Smooth muscle cell (in vitro differentiated cells): ENCODE measurements at regions not wholly inside any gene's neighbourhood (a gene's known extent, or its start where the extent isn't known, plus 50 kb on each side); places are given as distances from the start of the nearest gene placed in this dataset.

Experiments used
- DNase-seq: peaks from one replicate; lab custom pipeline; 2025; ENCODE audit not compliant: unreplicated experiment; lab: John Stamatoyannopoulos, UW
- H2AFZ ChIP-seq: fragments of 200-600 bp; sonication (generic); 2 replicates; pipeline ENCODE4 v1.6.0; 2016; ENCODE audit warnings: antibody characterized with exemption, low read depth, mild to moderate bottlenecking
- H3F3A ChIP-seq: fragments of 200-600 bp; sonication (generic); 2 replicates; pipeline ENCODE4 v1.6.0; 2017; ENCODE audit warnings: antibody characterized with exemption, low read depth
- H3K27ac ChIP-seq: fragments of 200-600 bp; sonication (generic); 2 replicates; pipeline ENCODE4 v1.5.1; 2016; ENCODE audit warnings: low read depth, mild to moderate bottlenecking
- H3K27me3 ChIP-seq: fragments of 200-600 bp; sonication (generic); 2 replicates; pipeline ENCODE4 v1.6.1; 2016; ENCODE audit warnings: low read depth, mild to moderate bottlenecking
- H3K36me3 ChIP-seq: fragments of 200-600 bp; sonication (generic); 2 replicates; pipeline ENCODE4 v1.5.1; 2016; ENCODE audit warnings: low read depth
- H3K4me1 ChIP-seq: fragments of 200-600 bp; sonication (generic); 2 replicates; pipeline ENCODE4 v1.5.1; 2016; ENCODE audit warnings: low read depth
- H3K4me2 ChIP-seq: fragments of 200-600 bp; sonication (generic); 2 replicates; pipeline ENCODE4 v1.6.0; 2016; ENCODE audit warnings: mild to moderate bottlenecking
- H3K4me3 ChIP-seq: fragments of 200-600 bp; sonication (generic); 2 replicates; pipeline ENCODE4 v1.5.1; 2016; ENCODE audit warnings: mild to moderate bottlenecking
- H3K79me2 ChIP-seq: fragments of 200-600 bp; sonication (generic); 2 replicates; pipeline ENCODE4 v1.6.0; 2016; ENCODE audit warnings: low read depth, mild to moderate bottlenecking
- H3K9ac ChIP-seq: fragments of 200-600 bp; sonication (generic); 2 replicates; pipeline ENCODE4 v1.6.0; 2016; ENCODE audit warnings: low read depth
- H3K9me3 ChIP-seq: fragments of 200-600 bp; sonication (generic); replicated peaks from 2 replicates; pipeline ENCODE4 v1.5.1; 2016; ENCODE audit warnings: low read depth
- H4K20me1 ChIP-seq: fragments of 200-600 bp; sonication (generic); 2 replicates; pipeline ENCODE4 v1.6.0; 2016; ENCODE audit warnings: low read depth
- CTCF ChIP-seq: fragments of 200-600 bp; sonication (generic); IDR thresholded peaks from 2 replicates; pipeline ENCODE4 v1.5.1; 2017; ENCODE audit warnings: borderline replicate concordance, mild to moderate bottlenecking, antibody characterized with exemption; ENCODE audit not compliant: insufficient read depth, poor library complexity, severe bottlenecking
- WGBS: methylation state at CpG from one replicate; pipeline ENCODE4 v1.1.7; 2016; ENCODE audit warnings: low lambda C conversion rate; 5-methylcytosine and 5-hydroxymethylcytosine counted together

GRCh38 chr21:27257908-27258556 lies 291.1 kb upstream of the ADAMTS5 start:
- no peak overlapping the region for H3K9ac ChIP-seq
- no peak for TF ChIP-seq CTCF
- H3F3A ChIP-seq, result no peaks in the 10 kb centered on the region
- H3K27ac ChIP-seq, result no peak overlapping the region
- H3K9me3 ChIP-seq, result no peaks in the 10 kb centered on the region
- no peaks in the 10 kb centered on the region for H3K36me3 ChIP-seq
- no peaks in the 10 kb centered on the region for H3K79me2 ChIP-seq
- WGBS, result 79% methylated on average over 3 of the region's 3 CpGs
- no peak overlapping the region for H3K4me3 ChIP-seq
- no peaks in the 10 kb centered on the region for H3K27me3 ChIP-seq
- no peaks in the 10 kb centered on the region for H4K20me1 ChIP-seq
- H2AFZ ChIP-seq, result no peak overlapping the region
- no peak for DNase-seq
- peaks cover 11% of the 10 kb centered on the region for H3K4me1 ChIP-seq
- H3K4me2 ChIP-seq, result no peak overlapping the region

- TF ChIP-seq CTCF, result no peak
- Histone ChIP-seq H3K4me3 (no peak overlapping the region), H3K4me1 (peaks cover 11% of the 10 kb centered on the region), H3K79me2 (no peaks in the 10 kb centered on the region), H4K20me1 (no peaks in the 10 kb centered on the region), H3K36me3 (no peaks in the 10 kb centered on the region), H3K4me2 (no peak overlapping the region), H3F3A (no peaks in the 10 kb centered on the region), H3K27me3 (no peaks in the 10 kb centered on the region), H3K27ac (no peak overlapping the region), H2AFZ (no peak overlapping the region), H3K9me3 (no peaks in the 10 kb centered on the region), H3K9ac (no peak overlapping the region)
- no peak for DNase-seq
- WGBS, result 77% methylated on average over 6 of the region's 6 CpGs
Measured at GRCh38 chr21:27257226-27257625, 290.3 kb upstream of the ADAMTS5 start.

GRCh38 chr21:27251752-27252151 lies 284.9 kb upstream of the ADAMTS5 start:
- DNase-seq, result no peak
- Histone ChIP-seq H4K20me1 (no peaks in the 10 kb centered on the region), H3K36me3 (no peaks in the 10 kb centered on the region), H3K4me3 (no peak overlapping the region), H3K9me3 (no peaks in the 10 kb centered on the region), H3K79me2 (no peaks in the 10 kb centered on the region), H2AFZ (no peak overlapping the region), H3F3A (no peaks in the 10 kb centered on the region), H3K27me3 (no peaks in the 10 kb centered on the region), H3K9ac (no peak overlapping the region), H3K4me1 (no peaks in the 10 kb centered on the region), H3K27ac (no peak overlapping the region), H3K4me2 (no peak overlapping the region)
- 82% methylated on average over 2 of the region's 2 CpGs for WGBS
- TF ChIP-seq CTCF, result no peak

GRCh38 chr21:27250366-27250765 lies 283.5 kb upstream of the ADAMTS5 start:
- WGBS, result 100% methylated on average over 1 of the region's 1 CpG
- no peaks in the 10 kb centered on the region for H3K36me3 ChIP-seq
- no peak for TF ChIP-seq CTCF

More at GRCh38 chr21:27250366-27250765, 283.5 kb upstream of the ADAMTS5 start:
- H2AFZ ChIP-seq, result no peak overlapping the region
- H3K27ac ChIP-seq, result no peak overlapping the region
- H3K79me2 ChIP-seq, result no peaks in the 10 kb centered on the region
- H4K20me1 ChIP-seq, result no peaks in the 10 kb centered on the region
- H3F3A ChIP-seq, result no peaks in the 10 kb centered on the region
- no peaks in the 10 kb centered on the region for H3K4me1 ChIP-seq
- H3K27me3 ChIP-seq, result no peaks in the 10 kb centered on the region
- no peak overlapping the region for H3K9ac ChIP-seq
- no peak overlapping the region for H3K4me2 ChIP-seq
- no peaks in the 10 kb centered on the region for H3K9me3 ChIP-seq
- no peak for DNase-seq
- H3K4me3 ChIP-seq, result no peak overlapping the region
